ENCODE measurements at regions not wholly inside any gene's neighbourhood (a gene's known extent, or its start where the extent isn't known, plus 50 kb on each side); places are given as distances from the start of the nearest gene placed in this dataset.
"Not testable (repeated sequence)": the region's sequence is repeated elsewhere in the genome, so short reads cannot be mapped to it uniquely, and the experiment has no call there.

DNA sequence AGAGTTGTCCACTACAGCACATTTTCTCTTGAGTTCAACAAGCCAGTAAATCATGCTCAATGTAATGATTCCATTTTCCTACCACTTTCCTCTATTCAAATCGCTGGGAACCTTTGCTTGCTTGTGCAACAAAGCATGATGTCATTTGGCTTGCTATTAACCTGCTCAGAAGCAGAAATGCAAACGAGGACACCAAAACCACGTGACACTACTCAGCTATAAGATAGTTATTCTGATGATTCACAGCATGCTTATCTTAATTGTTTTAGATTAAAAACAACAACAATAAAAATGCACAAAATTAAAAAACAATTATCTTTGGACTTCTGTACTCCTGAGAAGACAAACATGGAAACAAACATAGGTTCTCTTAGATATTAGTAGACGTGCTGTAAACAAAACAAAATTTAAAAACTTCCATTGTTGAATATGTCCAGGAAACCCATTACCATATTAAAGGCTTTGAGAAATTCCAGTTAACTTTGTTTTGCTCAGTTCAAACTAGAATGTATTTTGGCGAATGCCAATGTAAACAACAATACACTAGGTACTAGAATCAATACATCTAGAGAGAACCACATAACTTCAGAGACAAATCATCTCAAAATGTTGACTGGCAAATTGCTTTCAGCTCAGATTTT is 77.5 kb upstream of the KRAS start:
- DNase-seq: no peak

DNA sequence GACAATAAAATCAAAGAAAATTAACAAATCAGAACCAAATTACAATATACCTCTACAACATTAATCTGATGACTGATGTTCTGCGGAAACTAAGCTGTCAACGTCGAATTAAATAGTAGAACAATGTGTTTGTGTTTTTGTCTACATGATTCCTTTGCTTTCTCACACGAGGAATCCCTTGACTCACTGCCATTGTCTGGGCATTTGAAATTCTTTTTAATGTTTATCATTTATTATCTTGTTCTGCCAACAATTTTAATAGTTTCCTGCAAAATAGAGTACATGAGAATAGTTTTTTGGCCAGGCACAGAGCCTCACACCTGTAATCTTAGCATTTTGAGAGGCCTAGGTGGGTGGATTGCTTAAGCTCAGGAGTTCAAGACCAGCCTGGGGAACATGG is 76.6 kb upstream of the KRAS start:
- DNase-seq: no peak

DNA sequence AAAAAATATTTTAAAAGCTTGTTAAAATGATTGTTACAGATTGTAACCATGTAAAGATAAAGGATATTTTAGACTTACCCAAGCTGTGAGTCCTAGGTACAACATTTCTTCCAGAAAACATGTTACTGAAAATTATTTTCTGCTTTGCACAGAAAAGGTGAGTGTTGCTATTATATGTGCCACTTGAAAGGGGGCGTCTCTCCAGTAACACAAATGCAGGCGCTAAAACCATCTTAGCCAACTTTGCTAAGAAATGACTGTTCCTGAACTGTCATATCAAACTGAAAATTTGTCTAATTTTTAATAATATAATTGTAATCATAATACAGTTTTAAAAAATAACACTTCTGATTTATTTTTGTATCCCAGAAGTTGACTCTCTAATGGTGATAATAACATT is 75.6 kb upstream of the KRAS start:
- no peak for DNase-seq

DNA sequence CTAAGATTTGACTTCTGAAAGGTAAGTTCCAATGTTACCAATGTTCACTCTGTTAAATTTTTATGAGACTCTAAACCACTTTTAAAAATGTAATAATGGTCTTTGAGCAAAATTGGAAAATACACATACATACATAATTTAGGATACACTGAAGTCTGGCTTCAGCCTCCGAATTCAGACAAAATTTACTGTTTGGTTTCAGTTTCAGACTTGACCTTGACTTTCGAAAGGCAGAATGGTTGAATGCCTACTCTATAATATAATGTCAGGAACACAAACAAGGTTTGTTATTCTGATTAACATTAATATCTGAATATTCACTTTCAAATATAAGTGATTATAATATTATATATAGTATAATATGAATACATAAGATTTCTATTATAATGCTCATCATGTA is 74.1 kb upstream of the KRAS start:
- no peak for DNase-seq

DNA sequence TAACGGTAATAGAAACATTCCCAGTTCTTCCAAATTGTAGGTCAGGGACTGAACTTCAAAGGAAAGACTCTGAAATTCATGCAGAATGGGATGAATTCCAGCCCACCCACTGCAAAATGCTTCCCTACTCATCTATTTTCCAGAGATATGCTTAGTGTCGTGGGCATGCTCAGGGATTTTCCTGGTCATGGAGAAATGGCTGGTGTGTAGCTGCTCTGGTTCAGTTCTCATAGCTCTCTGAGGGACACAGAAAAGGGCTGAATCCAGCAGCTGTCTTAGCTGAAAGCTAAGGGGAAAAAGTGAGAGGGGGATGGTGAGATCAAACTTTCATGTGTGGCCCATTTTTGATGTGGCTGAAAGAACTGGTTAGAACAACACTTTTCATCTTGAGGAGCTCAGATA is 72.9 kb upstream of the KRAS start:
- DNase-seq: no peak

DNA sequence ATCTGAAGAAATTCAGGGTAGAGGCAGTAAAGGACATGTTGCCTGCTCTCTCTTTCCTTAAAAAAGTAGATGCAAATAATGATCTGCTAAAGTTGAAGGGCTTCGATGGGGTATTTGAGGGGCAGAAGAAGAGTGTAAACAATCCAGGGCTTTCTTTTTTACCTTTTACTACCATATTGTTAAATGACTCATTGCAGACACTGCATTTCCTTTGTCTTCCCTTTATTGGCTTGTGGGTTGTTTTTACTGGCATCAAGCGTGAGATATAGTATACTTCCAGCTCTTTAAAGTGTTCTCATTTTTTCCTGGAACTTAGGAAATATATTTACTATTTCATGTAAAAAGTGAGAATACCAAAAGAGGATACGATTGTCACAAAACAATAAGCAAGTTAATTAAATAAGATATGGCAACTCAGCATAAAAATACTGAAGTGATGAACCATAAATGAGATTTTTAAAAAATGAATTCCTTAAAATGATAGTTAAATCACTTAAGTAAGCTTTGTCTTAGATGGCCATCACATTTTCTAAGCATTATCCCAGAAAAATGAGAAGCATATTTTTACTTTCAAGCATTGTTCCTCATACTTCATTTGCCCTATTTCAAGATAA is 72.3 kb upstream of the KRAS start:
- DNase-seq: no peak

DNA sequence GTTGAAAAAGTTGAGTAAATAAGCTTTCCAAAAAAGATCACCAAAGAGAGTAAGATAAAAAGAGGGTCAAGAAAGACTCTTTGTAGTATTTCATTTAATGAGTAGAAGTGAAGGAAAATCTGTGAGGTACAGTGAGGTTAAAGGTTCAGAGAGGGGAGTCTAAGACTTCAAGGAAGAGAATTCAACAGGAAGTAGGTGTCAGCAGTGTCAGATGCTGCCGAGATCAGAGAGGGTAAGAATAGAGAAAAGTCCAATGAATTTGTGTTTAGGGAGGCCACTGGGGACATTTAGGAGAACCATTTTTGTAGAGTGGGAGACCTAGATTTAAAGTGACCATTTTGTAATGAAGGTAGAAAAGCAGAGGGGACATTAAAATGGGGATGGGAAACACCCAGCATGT is 71.6 kb upstream of the KRAS start:
- no peak for DNase-seq

DNA sequence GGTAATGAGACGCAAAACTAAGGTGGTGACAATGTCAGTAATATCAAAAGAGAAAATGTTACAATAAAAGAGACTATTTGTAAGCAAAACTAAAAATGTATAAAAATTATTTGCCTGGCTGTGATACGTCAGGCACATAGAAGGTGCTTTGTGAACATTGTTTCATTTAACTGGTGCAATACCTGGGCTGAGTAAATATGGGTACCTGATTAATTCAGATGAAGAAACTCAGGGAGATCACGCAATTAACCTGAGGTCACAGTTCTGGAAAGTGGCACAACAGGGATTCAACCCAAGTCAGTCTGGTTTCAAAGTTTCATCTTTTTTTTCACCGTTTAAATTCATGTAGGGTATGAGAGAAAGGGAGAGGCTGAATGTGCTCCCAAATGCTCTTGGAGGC is 71.0 kb upstream of the KRAS start:
- no peak for DNase-seq

DNA sequence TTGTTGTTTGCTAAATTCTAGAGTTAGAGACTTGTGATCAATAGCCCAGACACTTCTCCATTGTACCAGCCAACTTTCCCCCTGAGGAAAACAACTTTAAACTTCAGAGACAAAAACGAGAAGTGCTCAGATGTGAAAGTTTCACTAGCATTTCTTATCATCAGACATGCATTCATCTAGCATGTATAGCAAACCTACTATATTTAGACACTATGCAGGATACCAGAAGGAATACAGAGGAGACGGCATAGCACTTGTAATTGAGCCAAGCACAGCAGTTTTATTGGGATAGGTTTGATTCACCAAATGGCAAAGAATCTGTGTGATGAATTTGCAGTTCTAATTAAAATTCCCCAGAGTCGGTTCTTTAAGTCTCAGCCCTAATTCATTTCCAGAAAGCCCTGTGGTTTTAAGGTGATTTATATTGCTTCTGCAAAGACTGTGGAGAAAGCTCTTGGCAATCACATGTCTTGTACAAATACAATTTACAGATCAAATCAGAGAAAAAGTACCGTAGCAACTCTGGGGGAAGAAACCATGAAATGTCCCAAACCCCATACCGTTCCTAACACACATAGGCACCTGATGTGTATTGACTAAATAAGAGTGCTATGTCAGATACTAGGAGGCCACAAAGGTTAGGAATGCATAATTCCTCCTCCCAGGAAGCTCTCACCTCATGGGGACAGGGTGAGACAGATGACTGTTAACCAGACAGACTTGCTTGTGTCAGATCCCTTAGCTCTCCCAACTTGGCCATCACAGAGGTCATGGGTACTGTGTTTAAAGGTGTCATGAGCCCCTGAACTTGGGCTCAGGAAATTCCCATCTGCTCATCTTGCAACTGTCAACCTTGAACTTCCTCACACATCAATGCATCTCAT is 69.6 kb upstream of the KRAS start:
- DNase-seq: no peak

DNA sequence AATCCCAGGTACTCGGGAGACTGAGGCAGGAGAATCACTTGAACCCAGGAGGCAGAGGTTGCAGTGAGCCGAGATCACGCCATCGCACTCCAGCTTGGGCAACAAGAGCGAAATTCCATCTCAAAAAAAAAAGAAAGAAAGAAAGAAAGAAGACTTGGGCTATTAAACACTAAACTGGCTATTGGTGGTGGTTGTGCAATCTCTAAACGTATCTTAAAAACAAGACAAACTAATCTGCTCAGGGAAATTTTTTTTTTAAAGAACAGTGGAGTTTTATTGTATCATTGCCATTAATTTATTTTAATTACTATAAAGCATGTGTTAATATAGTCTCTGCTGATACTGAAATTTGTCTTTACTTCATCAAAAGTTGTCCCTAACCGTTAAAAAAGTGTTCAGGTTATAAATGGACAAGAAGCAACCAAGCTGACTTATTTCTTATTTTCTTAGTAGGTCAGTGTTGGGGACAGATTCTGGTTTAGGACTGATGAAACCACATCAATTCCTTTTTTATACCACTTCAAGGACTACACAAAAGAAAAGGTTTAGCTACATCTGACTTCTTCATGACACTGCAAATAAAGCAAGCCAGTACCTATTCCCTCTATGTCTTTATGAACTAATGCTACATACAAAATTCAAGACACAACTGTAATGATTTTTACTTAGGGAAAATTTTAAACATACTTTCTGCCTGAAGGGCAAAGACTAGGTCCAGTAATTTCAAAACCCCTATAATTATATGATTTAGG is 68.7 kb upstream of the KRAS start:
- DNase-seq: no peak

DNA sequence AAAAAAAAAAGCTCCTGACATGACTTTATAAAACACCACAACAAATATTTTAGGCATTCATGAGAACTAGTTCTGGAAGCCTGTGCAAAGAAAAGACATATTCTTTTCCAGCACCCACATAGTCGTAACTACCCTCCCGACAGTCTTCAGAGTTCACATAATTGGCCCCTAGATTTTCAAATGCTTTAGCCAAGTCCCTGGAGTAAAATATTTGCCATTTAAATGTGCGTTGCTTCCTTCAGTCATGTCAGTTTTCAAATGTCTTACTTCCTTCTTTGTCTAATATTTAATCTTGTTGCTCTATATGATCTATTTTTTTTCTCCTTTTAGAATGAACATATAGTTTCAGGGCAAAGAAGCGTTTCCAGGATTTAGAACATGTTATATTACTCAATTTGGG is 66.8 kb upstream of the KRAS start:
- DNase-seq: no peak

DNA sequence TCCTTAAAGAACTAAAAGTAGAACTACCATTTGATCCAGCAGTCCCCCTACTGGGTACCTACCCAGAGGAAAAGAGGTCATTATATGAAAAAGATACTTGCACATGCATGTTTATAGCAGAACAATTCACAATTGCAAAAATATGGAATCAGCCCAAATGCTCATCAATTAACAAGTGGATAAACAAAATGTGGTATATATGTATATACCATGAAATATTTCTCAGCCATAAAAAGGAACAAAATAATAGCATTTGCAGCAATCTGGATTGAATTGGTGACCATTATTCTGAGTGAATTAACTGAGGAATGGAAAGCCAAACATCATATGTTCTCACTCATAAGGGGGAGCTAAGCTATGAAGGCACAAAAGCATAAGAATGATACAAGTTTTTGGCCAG is 64.7 kb upstream of the KRAS start:
- no peak for DNase-seq

DNA sequence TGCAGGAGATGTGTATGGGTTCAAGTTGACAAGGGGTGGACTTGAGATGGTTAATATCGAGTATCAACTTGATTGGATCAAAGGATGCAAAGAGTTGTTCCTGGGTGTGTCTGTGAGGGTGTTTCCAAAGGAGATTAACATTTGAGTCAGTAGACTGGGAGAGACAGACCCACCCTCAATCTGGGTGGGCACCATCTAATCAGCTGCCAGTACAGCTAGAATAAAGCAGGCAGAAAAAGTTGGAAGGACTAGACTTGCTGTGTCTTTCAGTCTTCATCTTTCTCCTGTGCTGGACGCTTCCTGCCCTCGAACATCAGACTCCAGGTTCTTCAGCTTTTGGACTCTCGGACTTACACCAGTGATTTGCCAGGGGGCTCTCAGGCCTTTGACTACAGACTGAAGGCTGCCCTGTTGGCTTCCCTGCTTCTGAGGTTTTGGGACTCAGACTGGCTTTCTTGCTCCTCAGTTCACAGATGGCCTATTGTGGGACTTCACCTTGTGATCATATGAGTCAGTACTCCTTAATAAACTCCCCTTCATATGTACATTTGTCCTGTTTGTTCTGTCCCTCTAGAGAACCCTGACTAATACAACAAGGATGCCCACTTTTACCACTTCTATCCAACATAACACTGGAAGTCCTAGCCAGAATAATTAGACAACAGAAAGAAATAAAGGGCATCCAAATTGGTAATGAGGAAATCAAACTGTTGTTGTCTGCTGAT is 62.7 kb upstream of the KRAS start:
- DNase-seq: not testable (repeated sequence)

DNA sequence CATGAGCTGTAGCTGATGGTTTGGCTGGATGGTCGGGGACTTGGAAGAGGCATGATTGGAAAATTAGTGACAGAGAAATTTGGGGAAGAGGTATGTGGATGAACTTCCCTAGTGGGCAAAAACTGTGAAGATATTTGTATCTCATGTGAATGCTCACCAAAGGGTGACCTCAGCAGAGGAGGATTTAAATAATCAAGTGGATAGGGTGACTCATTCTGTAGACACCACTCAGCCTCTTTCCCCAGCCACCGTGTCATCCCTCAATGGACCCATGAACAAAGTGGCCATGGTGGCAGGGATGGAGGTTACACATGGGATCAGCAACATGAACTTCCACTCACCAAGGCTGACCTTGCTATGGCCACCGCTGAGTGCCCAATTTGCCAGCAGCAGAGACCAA is 60.8 kb upstream of the KRAS start:
- DNase-seq: no peak

DNA sequence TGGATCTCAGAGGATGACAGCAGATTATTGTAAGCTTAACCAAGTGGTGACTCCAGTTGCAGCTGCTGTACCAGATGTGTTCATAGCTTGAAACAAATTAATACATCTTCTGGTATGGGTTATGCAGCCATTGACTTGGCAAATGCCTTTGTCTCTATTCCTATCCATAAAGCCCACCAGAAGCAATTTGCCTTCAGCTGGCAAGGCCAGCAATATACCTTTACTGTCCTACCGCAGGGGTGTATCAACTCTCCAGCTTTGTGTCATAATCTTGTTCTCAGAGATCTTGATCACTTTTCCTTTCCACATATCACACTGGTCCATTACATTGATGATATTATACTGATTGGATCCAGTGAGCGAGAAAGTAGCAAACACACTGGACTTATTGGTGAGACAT is 59.3 kb upstream of the KRAS start:
- not testable (repeated sequence) for DNase-seq

DNA sequence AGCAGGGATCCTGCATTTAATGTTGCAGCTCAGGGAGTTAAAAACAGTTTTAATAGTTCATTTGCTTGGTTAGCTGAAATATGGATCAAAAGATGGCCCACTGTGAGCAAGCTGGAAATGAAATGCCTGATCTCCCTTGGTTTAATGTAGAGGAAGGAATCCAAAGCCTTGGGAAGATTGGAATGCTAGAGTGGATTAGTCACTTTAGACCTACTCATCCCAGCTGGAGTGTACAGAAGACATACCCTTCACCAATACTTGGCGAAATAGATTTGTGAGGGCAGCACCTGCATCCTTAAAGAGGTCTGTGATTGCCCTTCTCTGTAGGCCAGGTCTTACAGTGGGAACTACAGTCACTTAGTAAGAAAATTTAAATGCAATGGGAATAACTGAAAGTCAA is 58.0 kb upstream of the KRAS start:
- no peak for DNase-seq

DNA sequence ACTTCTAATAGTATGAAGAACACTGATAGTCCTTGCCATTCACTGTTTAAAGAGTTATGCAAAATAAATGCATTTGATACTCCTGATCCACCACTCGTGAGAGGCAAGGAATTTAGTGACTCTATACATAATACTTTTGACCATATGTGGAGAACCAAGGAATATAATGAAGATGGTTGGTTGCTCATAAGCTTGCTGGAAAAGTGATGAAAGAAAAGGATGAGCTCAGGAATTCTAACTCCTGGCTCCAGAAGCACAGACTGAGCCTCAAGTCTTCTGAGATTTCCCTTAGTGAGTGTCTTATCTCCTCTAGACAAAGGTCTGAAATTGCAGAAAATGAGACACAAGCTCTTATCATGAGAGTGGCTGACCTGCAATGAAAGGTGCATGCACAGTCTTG is 57.1 kb upstream of the KRAS start:
- no peak for DNase-seq

DNA sequence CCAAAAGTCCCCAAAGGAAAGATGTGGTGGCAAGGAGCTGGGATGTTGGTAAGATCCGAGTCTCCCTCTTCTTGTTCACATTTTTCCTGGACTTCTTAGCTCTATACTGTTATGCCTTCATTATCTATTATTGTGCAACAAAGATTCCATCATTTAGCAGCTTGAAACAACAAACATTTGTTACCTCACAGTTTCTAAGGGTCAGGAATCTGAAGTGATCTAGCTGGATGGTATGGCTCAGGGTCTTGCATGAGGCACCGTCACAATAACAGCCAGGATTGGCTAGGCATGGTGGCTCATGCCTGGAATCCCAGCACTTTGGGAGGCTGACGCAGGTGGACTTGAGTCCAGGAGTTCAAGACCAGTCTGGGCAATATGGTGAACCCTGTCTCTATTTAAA is 51.1 kb upstream of the KRAS start:
- DNase-seq: no peak
